NCI-H2029 (cell line): ENCODE measurements at regions not wholly inside any gene's neighbourhood (a gene's known extent, or its start where the extent isn't known, plus 50 kb on each side); places are given as distances from the start of the nearest gene placed in this dataset.
A peak's percentile ranks its signal among the peaks of the same experiment; 100 is the strongest.

ENCODE experiments used
- DNase-seq: peaks from one replicate; lab custom pipeline; 2025; lab: John Stamatoyannopoulos, UW

DNA sequence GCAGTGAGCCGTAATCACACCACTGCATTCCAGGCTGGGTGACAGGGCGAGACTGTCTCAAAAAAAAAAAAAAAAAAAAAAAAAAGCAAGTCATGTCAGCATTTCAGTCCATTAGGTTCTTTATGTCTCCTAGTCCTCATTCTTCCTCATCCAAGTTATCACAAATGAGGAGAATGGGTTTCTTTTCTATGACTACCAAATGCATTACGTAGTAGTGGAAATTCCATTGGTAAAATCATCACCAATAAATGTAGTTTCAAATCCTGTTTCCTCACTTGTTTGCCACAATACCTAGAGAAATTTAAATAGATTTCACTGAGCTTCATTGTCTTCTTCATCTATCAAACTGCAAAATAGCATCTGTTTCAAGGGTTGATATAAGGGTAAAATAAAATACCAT lies 317.6 kb upstream of the MME start:
- no peak for DNase-seq

DNA sequence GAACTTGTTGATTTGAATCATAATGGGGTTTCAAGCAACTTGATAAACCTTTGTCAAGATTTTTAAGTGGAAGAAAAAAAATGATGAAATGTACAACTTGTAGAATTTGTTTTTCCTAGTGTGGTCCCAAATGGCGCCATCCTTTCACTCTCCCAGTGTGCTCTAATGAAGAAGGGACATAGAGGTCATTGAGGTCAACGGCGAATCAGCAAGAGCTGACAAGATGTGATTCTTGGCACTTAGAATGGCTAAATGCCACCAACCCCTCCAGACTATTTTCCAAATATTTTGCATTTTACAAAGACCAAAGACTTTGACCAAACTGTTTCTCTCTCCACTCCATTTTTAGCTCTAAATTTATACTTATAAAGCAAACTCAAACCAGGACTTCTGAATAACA lies 320.2 kb upstream of the MME start:
- no peak for DNase-seq

DNA sequence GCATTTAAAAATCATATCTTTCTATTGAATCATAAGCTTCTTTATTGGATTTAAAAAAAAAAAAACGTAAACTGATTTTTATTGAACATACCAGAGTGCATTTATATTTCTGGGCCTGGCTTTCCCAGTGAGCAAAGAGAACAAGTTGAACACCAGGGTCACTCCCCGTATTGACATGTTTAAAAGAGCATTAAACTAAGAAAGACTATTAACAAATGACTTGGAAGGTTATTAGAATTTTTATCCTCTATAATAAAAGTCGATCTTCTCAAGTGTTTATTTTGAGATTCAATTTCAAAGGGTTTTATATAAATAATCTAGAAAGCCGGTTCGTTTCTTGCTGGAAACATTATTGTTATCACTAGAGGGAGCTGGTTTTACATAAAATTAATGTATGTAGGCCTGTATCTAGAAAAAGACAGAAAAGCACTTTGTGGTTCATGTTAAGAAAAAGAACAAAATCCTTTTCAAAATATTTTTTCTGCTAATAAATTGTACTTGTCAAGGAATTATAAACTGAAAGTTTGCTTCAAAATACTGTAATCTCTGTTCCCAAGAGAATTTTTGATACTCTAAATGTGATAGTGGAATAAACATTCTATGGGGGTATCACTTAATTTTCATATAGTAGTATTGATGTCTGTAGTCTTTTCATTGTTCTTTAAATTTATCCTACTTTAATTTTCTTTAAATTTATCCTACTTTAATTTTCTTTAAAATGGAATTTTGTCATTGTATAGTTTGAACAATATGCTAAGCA lies 321.8 kb upstream of the MME start:
- DNase-seq: peak; percentile 27

DNA sequence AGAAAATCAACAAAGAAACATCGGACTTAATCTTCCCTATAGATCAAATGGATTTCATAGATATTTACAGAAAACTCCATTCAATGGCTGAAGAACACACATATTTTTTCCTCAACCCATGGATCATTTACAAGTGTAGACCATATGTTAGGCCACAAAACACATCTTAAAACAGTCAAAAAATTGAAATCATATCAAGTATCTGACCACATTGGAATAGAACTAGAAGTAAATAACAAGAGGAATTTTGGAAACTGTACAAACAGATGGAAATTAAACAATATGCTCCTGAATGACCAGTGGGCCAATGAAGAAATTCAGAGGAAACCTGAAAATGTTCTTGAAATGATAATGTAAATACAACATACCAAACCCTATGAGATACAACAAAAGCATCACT lies 323.1 kb upstream of the GPR149 start:
- DNase-seq: no peak

DNA sequence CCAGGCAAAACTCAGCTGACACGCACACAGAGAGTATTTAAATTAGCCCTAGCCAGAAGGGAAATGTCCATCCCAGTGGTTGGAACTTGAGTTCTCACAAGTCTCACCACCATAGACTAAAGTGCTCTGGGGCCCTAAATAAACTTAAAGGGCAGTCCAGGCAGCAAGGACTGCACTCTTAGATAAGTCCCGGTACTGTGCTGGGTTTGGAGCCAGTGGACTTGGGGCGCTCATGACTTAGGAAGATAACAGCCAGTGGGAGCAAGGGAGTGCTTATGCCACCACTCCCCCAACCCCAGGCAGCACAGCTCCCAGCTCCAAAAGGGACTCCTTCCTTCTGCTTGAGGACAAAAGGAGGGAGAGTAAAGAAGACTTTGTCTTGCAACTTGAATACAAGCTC lies 319.5 kb upstream of the GPR149 start:
- DNase-seq: no peak

DNA sequence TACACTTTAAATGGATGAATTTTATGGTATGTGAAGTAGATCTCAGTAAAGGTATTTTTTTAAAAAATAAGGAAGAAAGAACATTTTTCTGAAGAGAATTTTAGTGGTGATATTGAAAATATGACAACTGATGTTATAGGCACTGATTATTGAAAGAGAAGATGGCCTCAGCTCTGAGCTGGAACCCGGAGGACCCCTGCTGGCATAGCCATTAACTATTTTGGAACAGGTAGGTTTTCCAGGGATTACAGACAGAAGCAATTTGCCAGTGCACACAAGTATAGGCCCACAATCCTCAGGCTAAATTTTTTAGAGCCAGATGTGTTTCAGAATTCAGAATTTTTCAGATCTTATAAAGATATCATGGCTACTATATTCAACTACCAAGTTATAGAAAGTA lies 315.9 kb upstream of the GPR149 start:
- no peak for DNase-seq

DNA sequence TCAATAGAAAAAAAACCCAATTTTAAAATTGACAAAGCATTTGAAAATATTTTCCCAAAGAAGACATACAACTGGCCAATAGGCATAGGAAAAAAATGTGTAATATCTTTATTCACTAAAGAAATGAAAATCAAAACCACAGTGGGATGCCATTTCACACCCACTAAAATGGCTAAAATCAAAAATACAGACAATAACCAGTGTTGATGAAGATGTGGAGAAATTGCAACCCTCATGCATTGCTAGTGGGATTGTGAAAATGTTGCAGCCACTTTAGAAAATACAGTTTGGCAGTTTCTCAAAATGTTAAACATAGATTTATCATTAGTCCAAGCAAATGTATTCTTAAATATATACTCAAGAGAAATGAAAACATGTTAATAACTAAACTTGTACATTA lies 315.1 kb upstream of the GPR149 start:
- DNase-seq: no peak

DNA sequence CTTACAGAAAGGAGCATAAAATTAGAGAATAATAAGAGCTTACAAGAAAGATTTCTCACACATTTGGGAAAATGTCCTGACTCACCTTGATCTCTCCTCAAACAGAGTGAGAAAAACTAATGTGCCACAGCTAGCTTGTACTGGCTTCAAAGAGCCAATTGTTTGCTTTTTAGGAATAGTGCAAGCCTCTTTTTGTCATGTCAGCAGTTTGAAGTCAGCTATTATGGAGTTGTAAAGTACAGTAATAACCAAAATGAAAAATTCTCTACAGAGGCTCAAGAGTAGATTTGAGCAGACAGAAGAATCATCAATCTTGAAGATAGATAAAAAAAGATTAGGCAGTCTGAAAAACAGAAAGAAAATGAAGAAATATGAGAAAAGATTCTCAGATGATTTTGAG lies 313.4 kb upstream of the GPR149 start:
- DNase-seq: no peak

DNA sequence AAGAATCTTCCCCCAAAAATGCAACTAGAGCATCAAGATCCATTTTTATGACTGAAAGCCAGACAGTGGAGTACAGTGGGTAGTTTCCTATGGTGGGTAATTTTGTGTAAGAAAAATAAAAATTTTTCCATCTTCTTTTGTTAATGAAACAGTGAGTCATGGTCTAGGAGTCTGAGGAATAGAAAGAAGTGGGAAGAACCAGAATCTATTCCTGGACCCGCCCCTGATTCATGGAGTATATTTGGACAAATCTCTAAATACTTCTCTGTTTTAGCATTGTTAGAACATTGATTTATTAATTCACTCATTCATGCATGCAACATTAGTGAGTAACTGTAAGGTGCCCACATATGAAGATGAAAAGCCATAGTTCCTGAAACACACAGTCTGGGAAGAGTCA lies 304.5 kb upstream of the GPR149 start:
- DNase-seq: no peak

DNA sequence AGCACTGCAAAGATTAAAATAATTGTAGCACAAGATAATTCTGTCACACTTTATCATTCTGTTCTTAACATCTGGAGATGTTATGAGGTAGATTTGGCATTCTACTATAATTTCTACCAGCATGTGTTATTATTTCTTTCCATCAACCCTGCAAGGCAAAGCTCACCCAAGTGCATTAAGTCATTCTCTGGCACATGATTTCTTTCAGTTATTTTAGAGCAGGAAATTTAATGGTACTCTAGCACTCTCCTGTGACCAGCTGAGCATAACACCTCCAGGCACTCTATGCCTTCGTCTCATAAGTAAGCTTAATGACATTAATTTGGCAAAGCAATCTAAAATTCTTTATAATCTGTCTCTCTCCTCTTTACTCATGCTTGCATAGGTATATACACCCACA lies 300.2 kb upstream of the GPR149 start:
- peak; percentile 59 for DNase-seq

DNA sequence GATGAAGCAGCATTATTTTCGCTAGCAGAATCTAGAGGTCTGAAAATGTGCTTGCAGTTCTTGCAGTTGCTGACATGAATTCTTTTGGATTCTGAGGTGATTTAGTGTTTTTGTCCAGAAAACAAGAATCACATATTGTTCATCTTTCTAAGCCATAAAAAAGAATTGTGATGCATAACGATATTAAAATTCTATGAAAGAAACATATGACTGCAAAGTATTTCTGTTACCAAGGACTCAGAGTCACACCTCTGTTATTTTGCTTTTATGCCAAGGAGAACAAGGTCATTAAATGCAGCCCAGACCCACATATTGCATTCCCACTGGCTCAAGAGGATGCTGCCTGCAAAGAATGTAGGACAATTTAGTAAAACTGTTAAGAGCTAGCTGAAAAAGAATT lies 299.8 kb upstream of the GPR149 start:
- DNase-seq: no peak

DNA sequence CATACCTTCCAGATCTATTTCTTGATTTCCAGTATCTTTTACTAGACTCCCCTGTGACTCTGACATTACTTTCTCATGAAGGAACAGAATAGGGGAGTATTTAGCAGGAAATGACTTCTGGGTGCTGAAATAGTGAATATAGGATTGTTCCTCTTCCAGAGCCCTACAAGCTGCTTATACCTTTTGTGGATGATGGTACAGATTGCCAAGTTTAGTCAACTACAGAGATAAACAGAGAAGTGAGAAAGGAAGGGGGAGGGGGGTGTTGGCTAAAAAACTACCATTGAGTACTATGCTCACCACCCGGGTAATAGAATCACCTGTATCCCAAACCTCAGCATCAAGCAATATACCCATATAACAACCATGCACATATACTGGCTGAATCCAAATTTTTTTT lies 298.3 kb upstream of the GPR149 start:
- no peak for DNase-seq

DNA sequence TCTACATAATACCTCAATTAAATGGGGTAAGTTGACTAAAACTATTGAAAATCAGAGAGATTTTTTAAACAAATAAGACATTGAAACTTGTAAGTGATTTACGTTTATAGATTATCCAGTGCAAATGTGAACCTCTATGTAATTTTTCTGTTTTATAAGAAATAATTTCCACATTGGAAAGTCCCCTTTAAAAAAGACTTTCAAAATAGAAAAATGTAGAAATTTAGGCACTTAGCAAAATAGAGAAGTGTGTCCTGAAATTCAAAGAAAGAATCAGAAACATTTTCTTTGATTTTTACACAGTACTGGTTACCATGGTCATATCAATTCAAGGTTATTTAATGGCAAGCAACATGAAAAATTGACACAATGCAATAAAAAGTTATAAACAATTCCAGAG lies 290.9 kb upstream of the GPR149 start:
- no peak for DNase-seq

DNA sequence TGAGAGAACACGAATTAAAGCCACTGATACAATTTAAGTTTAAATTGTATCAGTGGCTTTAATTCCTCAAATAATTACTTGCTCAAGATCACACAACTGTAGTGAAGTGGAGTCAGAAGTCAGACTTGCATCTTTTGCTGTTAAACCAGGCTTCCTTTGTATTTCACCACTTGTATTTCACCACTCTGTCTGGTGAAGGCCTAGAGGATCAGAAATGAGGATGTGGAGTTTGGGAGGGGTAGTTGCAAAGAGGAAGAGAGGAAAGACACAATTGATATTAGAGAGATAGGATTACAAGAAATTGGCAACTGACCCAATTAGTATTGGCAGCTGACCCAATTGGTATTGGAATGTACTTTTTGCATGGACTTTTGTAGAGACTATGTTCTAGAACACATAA lies 288.1 kb upstream of the GPR149 start:
- DNase-seq: no peak

DNA sequence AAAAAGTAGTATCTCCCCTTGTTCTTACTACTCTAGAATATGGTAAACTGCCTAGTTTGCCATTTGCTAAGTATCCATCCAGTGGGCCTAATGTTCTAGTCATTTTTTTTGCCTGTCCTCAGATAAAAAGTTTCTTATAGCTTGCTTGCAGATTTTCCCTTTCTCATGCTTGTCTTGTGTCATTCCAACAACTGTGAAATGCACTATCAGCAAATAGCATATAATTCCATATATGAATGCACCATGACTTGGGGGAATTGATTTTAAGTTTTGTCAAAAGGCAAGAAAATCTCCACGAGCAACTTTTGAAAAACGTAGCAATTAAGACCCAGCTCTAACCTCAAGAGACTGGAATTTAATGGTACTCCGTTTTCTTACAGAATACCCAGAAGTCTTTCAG lies 286.2 kb upstream of the GPR149 start:
- no peak for DNase-seq

DNA sequence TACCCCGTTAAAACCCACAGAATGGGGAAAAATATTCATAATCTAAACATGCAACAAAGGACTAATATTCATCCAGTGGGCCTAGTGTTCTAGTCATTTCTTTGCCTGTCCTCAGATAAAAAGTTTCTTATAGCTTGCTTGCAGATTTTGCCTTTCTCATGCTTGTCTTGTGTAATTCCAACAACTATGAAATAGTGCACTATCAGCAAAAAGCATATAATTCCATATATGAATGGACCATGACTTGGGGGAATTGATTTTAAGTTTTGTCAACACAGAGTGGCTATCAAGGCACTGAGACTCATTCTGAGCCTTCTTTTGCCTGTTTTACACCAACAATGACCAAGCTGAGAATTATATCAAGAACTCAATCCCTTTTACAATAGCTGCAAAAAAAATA lies 278.6 kb upstream of the GPR149 start:
- no peak for DNase-seq

DNA sequence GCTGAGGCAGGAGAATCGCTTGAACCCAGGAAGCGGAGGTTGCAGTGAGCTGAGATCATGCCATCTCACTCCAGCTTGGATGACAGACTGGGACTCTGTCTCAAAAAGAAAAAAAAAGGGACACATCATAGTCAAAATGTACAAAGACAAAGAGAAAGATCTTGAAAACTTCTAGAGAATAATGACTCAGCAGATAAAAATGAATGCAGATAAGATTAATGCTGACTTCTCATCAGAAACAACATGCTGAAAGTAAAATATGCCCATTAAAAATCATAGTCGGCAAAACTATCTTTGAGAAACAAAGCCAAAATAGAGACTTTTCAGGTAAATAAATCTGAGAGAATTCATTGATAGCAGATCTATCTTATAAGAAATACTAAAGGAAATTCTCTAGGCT lies 271.1 kb upstream of the GPR149 start:
- no peak for DNase-seq

DNA sequence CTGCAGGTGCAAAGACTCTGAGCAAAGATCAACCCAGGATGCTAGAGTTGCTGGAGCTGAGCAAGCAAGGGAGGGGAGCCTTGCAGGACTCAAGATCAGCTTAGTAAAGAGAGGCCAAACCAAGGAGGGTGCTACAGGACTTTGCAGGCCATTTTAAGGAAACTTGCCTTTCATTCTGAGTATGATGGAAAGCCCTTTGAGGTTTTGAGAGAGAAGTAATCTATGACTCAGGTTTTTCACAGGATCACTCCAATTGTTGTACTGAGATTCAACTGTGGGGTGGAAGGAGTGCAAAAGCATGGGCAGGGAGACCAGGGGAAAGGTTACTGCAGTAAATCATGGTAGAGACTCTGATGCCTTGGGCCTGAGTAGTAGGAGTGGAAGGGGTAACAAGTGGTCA lies 260.4 kb upstream of the GPR149 start:
- no peak for DNase-seq

DNA sequence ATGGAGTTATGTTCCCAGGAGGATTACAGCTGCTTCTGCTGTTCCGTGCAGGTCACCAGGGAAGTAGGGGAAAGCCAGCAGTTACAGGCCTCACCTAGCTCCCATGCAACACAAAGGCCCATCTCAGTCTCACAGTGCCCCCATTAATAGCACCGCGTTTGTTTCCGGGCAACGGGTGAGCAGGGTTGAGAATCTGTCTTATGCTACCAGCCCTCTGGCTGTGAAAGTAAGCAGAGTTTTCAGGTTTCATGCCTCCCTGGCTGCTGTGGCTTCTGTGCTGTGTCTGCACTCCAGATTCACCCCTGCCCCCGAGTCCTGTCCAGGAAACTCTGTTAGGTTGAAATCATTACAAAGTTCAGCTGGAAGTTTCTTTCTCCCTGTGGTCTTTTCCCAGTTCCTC lies 254.4 kb upstream of the GPR149 start:
- DNase-seq: no peak

DNA sequence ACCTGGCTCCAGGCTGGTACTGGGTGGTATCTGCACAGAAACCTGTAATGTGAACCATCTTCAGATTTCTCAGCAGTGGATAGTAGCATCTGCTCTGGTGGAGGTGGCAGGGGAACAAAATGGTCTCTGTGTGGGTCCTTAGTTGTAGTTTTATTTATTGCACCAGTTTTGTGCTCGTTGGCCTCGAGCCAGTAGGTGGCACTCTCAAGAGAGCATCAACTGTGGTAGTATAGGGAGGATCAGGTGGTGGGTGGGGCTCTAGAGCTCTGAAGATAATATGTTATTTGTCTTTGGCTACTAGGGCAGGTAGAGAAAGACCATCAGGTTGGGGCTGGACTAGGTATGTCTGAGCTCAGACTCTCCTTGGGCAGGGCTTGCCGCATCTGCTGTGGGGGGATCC lies 254.0 kb upstream of the GPR149 start:
- no peak for DNase-seq

DNA sequence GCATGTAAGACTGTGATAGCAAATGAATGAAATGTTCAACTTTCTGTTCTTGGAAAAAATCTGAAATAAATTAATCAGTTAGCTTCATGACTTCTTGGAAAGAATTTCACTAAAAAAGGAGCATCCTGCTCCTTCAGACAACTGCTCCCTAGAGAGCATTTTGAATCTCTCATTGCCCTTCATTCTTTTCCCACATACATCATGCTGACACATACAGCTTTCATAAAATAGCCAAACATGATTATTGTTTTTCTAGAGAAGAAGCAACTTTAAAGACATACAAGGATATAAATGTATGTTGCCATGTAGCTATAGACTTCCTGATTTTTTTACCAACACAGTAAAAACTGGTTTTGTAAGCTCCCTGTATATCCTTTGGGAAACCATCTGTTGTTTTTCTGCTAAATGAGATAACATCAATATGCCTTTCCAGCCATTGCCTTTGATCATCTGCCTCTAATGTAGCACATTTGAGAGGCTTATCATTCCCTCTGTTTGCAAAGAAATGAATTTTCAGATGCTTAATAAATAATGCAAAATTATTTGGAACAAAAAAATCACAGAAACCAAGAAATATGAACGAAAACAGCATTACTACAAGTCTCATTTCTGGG lies 248.2 kb upstream of the GPR149 start:
- no peak for DNase-seq

DNA sequence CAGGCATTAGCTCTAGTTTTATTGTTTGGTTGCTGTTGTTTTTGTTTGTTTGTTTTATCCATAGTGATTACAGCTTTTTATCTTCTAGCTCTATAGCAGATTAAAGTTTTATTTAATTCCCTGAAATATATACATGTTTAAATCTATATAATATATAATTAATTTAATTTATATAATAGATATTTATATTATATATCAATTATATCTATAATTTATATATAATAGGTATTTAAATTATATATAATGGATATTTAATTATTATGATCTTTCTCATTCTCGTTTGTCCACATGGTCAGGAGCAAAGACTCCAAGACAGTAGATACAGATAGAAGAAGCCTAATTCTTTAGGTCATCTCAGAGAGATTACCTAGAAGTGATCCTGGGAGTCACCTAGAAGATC lies 238.8 kb upstream of the GPR149 start:
- DNase-seq: no peak

DNA sequence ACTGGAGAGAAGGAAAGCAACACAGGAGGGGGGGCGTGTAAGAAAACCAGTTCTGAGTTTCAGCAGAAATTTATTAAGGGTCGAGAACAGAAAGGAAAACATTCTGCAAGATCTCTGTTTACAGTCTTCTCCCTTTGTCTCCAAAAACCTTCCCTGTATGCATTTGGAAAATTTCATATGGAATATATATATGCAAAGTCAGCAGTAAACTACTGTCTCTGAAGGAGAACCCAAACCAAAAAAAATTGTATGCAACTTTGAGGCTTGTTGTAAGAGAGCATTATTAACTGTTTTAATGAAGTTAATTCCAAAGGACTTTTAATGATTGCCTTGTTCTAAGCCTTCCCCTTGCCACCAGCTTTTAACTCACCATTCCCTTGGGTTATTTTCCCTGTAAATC lies 238.2 kb upstream of the GPR149 start:
- DNase-seq: no peak

DNA sequence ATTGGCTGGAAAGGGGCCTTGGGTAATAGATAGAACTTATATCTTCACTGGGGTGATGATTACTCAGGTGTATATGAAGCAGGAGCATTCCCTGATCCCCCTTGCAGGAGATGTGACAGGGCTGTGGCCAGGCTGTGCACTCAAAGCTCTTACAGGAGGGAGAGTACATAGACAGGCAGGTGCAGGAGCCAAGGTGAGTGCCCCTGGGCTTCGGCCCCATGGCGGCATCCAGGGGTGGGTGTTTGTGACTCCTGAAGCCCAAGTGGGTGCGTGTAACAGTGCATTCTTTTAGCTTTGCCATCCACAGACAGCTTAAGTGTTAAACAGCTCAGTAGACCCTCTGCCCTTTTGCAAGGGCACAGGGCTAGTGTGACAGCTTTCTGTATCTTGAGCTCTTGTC lies 236.6 kb upstream of the GPR149 start:
- DNase-seq: no peak
